B cell (primary cell): ENCODE measurements at regions not wholly inside any gene's neighbourhood (a gene's known extent, or its start where the extent isn't known, plus 50 kb on each side); places are given as distances from the start of the nearest gene placed in this dataset.

Source experiments
- ATAC-seq: fragments of 200-7000 bp; cut with Tn5 transposase; one replicate; pipeline ENCODE4 v1.10.0; 2021; ENCODE audit warnings: low read depth, mild to moderate bottlenecking, moderate number of reproducible peaks, moderate library complexity
- CTCF ChIA-PET: fragments of 350-600 bp; sonication (Branson Sonifier 250); formaldehyde crosslinking; loops from one replicate; lab custom pipeline; 2021; ENCODE audit warnings: antibody characterized with exemption, inconsistent platforms; lab: Charles Lee
- POLR2A ChIA-PET: fragments of 350-600 bp; sonication (Branson Sonifier 250); formaldehyde crosslinking; loops from one replicate; lab custom pipeline; 2021; ENCODE audit warnings: antibody characterized with exemption; lab: Charles Lee
- DNase-seq: peaks from one replicate; pipeline ENCODE4 v3.0.0; 2013
- H2AFZ ChIP-seq: 2 replicates; pipeline ENCODE4 v1.6.1; 2012; ENCODE audit warnings: mild to moderate bottlenecking, low read depth, low read length; ENCODE audit not compliant: insufficient read depth, poor library complexity, severe bottlenecking
- H3K27ac ChIP-seq, 2 donors: 1 replicate in 1 of 2; 2 replicates in 1 of 2; pipeline ENCODE4 v1.5.1; 2012 to 2013; ENCODE audit warnings: low read length in 2 of 2, mild to moderate bottlenecking in 2 of 2, moderate library complexity in 1 of 2
- H3K27me3 ChIP-seq, 4 experiments: fragments of 200-600 bp in 1 of 4; sonication (generic) in 1 of 4; replicated peaks in 1 of 4; 1 replicate in 2 of 4; 2 replicates in 2 of 4; pipeline versions ENCODE4 v1.6.1 to v1.7.0; 2013 to 2016; ENCODE audit warnings: low read length in 3 of 4, mild to moderate bottlenecking in 2 of 4, mixed read lengths in 1 of 4, moderate library complexity in 1 of 4; ENCODE audit not compliant: insufficient read depth in 4 of 4, control insufficient read depth in 3 of 4; ENCODE audit errors: control extremely low read depth in 1 of 4
- H3K36me3 ChIP-seq, 2 experiments: replicated peaks in 1 of 2; 1 replicate in 1 of 2; 2 replicates in 1 of 2; pipeline versions ENCODE4 v1.6.1 to v1.7.1; 2013; ENCODE audit warnings: low read length in 1 of 2; ENCODE audit not compliant: insufficient read depth in 2 of 2, control insufficient read depth in 1 of 2; ENCODE audit errors: control extremely low read depth in 1 of 2, extremely low read depth in 1 of 2
- H3K4me1 ChIP-seq, 2 donors: fragments of 200-600 bp in 1 of 2; sonication (generic) in 1 of 2; 1 replicate in 1 of 2; 2 replicates in 1 of 2; pipeline versions ENCODE4 v1.5.1 to v1.6.1; 2013 to 2017; ENCODE audit warnings: low read length in 2 of 2; ENCODE audit not compliant: control insufficient read depth in 2 of 2, insufficient read depth in 2 of 2
- H3K4me2 ChIP-seq: replicated peaks from 2 replicates; pipeline ENCODE3; 2012; ENCODE audit warnings: mild to moderate bottlenecking, low read depth, low read length; ENCODE audit not compliant: poor library complexity, severe bottlenecking
- H3K4me3 ChIP-seq, 5 experiments: fragments of 200-600 bp in 1 of 5; sonication (generic) in 1 of 5; 1 replicate in 3 of 5; 2 replicates in 2 of 5; pipeline versions ENCODE4 v1.5.1 to v1.7.0; 2011 to 2016; ENCODE audit warnings: low read length in 4 of 5, mild to moderate bottlenecking in 4 of 5, low read depth in 2 of 5, control low read depth in 1 of 5, moderate library complexity in 1 of 5; ENCODE audit not compliant: insufficient read depth in 1 of 5; ENCODE audit errors: control extremely low read depth in 1 of 5, extremely low read depth in 1 of 5
- H3K79me2 ChIP-seq: fragments of 200-600 bp; sonication (generic); one replicate; pipeline ENCODE4 v1.6.0; 2016; ENCODE audit warnings: low read length; ENCODE audit not compliant: control insufficient read depth, insufficient read depth
- H3K9ac ChIP-seq: fragments of 200-600 bp; sonication (generic); 2 replicates; pipeline ENCODE4 v1.6.1; 2017; ENCODE audit warnings: mild to moderate bottlenecking, low read length, moderate library complexity
- H3K9me3 ChIP-seq, 3 donors: one replicate each; pipeline versions ENCODE4 v1.6.1 to v1.7.1; 2013; ENCODE audit warnings: low read length in 2 of 3; ENCODE audit not compliant: control insufficient read depth in 2 of 3, insufficient read depth in 1 of 3; ENCODE audit errors: control extremely low read depth in 1 of 3
- H4K20me1 ChIP-seq: 2 replicates; pipeline ENCODE4 v1.6.0; 2012; ENCODE audit warnings: mild to moderate bottlenecking, low read length; ENCODE audit not compliant: insufficient read depth, control insufficient read depth, poor library complexity, severe bottlenecking
- H3K27ac Mint-ChIP-seq: one replicate; pipeline ENCODE4 v1.8.0; 2021; ENCODE audit warnings: mixed read lengths
- H3K27me3 Mint-ChIP-seq: one replicate; pipeline ENCODE4 v1.8.0; 2021; ENCODE audit warnings: mixed read lengths
- H3K4me1 Mint-ChIP-seq: one replicate; pipeline ENCODE4 v1.8.0; 2021; ENCODE audit warnings: mixed read lengths
- H3K4me3 Mint-ChIP-seq: one replicate; pipeline ENCODE4 v1.8.0; 2021; ENCODE audit warnings: mixed read lengths
- H3K9me3 Mint-ChIP-seq: one replicate; pipeline ENCODE4 v1.8.0; 2022; ENCODE audit warnings: mixed read lengths; ENCODE audit not compliant: insufficient read depth
- EZH2 ChIP-seq: IDR thresholded peaks from 2 replicates; pipeline ENCODE4 v1.6.1; 2012; ENCODE audit warnings: borderline replicate concordance, low read depth, mild to moderate bottlenecking, moderate library complexity, low read length; ENCODE audit not compliant: insufficient read depth, poor library complexity, severe bottlenecking
- WGBS: methylation state at CpG from one replicate; pipeline ENCODE4 v1.1.5; 2013; ENCODE audit warnings: missing lambda C conversion rate; ENCODE audit not compliant: insufficient coverage; 5-methylcytosine and 5-hydroxymethylcytosine counted together
- intact Hi-C: fragments of 100-400 bp; cut with micrococcal nuclease; formaldehyde crosslinking; loops from one replicate; pipeline ENCODE4 v1.10.0; 2022
- TF ChIP-seq, protein P1 (sequence below): fragments of 200-600 bp; IDR thresholded peaks from one replicate; pipeline ENCODE4 v1.8.0; 2022; ENCODE audit warnings: antibody characterized with exemption, mild to moderate bottlenecking

DNA sequence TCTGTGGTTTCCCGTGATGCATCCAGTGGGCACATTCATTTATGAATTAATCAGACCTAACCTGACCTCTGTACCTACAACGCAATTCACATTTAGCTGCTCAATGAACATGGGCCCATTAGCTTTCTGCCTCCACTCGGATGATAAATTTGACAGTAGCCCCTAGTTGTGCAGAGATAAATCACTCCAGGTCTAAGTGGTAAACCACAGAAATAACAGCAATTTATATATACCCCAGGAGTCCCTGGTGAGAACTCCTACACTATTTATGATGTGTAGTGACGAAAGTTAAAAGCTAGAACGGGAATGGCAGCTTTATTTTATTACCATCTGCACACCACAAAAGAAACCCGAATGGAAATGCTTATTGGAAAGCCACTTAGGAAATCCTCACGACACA lies 371.5 kb downstream of the HAPSTR1 start:
- peaks cover 0 to 5% (median 2%) of the 10 kb centered on the region in 4 experiments for H3K27me3 ChIP-seq
- WGBS = no CpG with 5 or more reads among the region's 7 CpGs
- no peaks in the 10 kb centered on the region for H3K36me3 ChIP-seq
- no peaks in the 10 kb centered on the region for H4K20me1 ChIP-seq
- no peaks in the 10 kb centered on the region for H3K79me2 ChIP-seq
- no peak overlapping the region for H3K27ac Mint-ChIP-seq
- H3K9me3 Mint-ChIP-seq = no peaks in the 10 kb centered on the region
- peaks cover 3% of the 10 kb centered on the region for H3K27me3 Mint-ChIP-seq
- H3K27ac ChIP-seq = no peak overlapping the region
- ATAC-seq (no peak), DNase-seq (no peak)
- ChIA-PET CTCF (no interaction called here), POLR2A (no interaction called here)
- no peaks in the 10 kb centered on the region for H3K9me3 ChIP-seq
- no peaks in the 10 kb centered on the region for H3K4me1 Mint-ChIP-seq
- H3K4me1 ChIP-seq = no peaks in the 10 kb centered on the region
- intact Hi-C loops = no loop called here
- H3K4me3 Mint-ChIP-seq = no peak overlapping the region
- no peak overlapping the region for H3K4me2 ChIP-seq
- no peak for TF ChIP-seq EZH2
- TF ChIP-seq, protein P1, sequence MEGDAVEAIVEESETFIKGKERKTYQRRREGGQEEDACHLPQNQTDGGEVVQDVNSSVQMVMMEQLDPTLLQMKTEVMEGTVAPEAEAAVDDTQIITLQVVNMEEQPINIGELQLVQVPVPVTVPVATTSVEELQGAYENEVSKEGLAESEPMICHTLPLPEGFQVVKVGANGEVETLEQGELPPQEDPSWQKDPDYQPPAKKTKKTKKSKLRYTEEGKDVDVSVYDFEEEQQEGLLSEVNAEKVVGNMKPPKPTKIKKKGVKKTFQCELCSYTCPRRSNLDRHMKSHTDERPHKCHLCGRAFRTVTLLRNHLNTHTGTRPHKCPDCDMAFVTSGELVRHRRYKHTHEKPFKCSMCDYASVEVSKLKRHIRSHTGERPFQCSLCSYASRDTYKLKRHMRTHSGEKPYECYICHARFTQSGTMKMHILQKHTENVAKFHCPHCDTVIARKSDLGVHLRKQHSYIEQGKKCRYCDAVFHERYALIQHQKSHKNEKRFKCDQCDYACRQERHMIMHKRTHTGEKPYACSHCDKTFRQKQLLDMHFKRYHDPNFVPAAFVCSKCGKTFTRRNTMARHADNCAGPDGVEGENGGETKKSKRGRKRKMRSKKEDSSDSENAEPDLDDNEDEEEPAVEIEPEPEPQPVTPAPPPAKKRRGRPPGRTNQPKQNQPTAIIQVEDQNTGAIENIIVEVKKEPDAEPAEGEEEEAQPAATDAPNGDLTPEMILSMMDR = no peak
- no peak overlapping the region for H3K4me3 ChIP-seq
- H3K9ac ChIP-seq = no peak overlapping the region
- H2AFZ ChIP-seq = no peak overlapping the region

DNA sequence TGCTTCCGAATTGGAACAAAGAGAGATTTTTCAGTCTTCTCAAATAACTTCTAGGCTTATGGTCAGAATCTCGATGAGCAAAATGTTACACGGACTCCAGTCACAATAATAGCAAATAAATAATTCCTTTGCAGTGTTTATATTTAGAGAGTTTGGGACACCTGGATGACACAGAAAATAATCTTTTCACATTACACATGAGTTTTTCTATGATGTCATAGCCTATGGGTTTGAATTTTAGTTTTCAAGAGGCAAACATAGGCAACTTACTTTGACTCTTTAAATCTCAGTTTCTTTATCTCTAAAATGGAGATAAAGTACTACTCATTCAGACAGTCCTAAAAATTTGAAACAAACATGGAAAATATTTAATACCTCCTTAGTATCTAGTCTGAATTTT lies 372.0 kb downstream of the HAPSTR1 start:
- H3K4me3 Mint-ChIP-seq = no peak overlapping the region
- Histone ChIP-seq H3K9ac (no peak overlapping the region), H3K27me3 (peaks cover 0 to 5% (median 2%) of the 10 kb centered on the region in 4 experiments), H3K4me2 (no peak overlapping the region), H4K20me1 (no peaks in the 10 kb centered on the region), H3K27ac (no peak overlapping the region), H3K79me2 (no peaks in the 10 kb centered on the region), H3K9me3 (no peaks in the 10 kb centered on the region), H3K4me1 (no peaks in the 10 kb centered on the region), H3K36me3 (no peaks in the 10 kb centered on the region), H3K4me3 (no peak overlapping the region), H2AFZ (no peak overlapping the region)
- DNase-seq (no peak), ATAC-seq (no peak)
- ChIA-PET POLR2A (no interaction called here), CTCF (no interaction called here)
- H3K9me3 Mint-ChIP-seq = no peaks in the 10 kb centered on the region
- intact Hi-C loops = no loop called here
- no CpG with 5 or more reads among the region's 3 CpGs for WGBS
- TF ChIP-seq EZH2 = no peak
- TF ChIP-seq, protein P1 = no peak
- H3K27me3 Mint-ChIP-seq = peaks cover 3% of the 10 kb centered on the region
- H3K4me1 Mint-ChIP-seq = no peaks in the 10 kb centered on the region
- H3K27ac Mint-ChIP-seq = no peak overlapping the region
